K562 (cell line): ENCODE measurements at regions not wholly inside any gene's neighbourhood (a gene's known extent, or its start where the extent isn't known, plus 50 kb on each side); places are given as distances from the start of the nearest gene placed in this dataset.

ENCODE experiments used
- ATAC-seq: fragments of 200-7000 bp; cut with Tn5 transposase; 3 replicates; pipeline ENCODE4 v1.9.1; 2020; ENCODE audit warnings: moderate library complexity
- BruUV-seq: library from RNA; stranded (reverse); fragments of 400-500 nt; replicated peaks from 2 replicates; lab custom pipeline; 2021; lab: Mats Ljungman, UMichigan
- CTCF ChIA-PET: fragments of 300-600 bp; formaldehyde crosslinking; extraction: SDS; loops from one replicate; lab custom pipeline; 2021; ENCODE audit warnings: low intra/inter-chr PET ratio; lab: Yijun Ruan, JAX
- POLR2A ChIA-PET: fragments of 300-600, 350-650 bp; sonication (Branson Sonifier 250); formaldehyde crosslinking; extraction: SDS; loops from one replicate; lab custom pipeline; 2021; ENCODE audit warnings: antibody characterized with exemption, inconsistent platforms; lab: Yijun Ruan, JAX
- DNase-seq, 4 experiments: peaks; one replicate each; pipeline versions ENCODE4 v3.0.0 to v3.0.0-alpha.2; 2011 to 2018; ENCODE audit warnings: low spot score in 3 of 4, mixed read lengths in 3 of 4; ENCODE audit errors: extremely low read depth in 1 of 4
- FAIRE-seq: peaks from 2 replicates; lab custom pipeline; 2011; peaks lifted over from hg19 to GRCh38; lab: Jason Lieb, UNC
- H2AFZ ChIP-seq: 2 replicates; pipeline ENCODE4 v1.6.0; 2011; ENCODE audit warnings: low read depth, low read length, control low read depth, inconsistent platforms
- H3K27ac ChIP-seq: fragments of 200-600 bp; 3 replicates; pipeline ENCODE4 v1.8.0; 2011; ENCODE audit warnings: low read depth, mild to moderate bottlenecking, control low read depth, inconsistent platforms, low read length, moderate library complexity, mixed read lengths; ENCODE audit errors: extremely low read depth
- H3K27me3 ChIP-seq, 2 experiments: fragments of 300-600 bp in 1 of 2; 2 replicates in 1 of 2; 3 replicates in 1 of 2; pipeline versions ENCODE4 v1.6.0 to v1.8.0; 2011; ENCODE audit warnings: inconsistent platforms in 2 of 2, low read length in 2 of 2, mild to moderate bottlenecking in 1 of 2, mixed read lengths in 1 of 2, moderate library complexity in 1 of 2; ENCODE audit not compliant: control insufficient read depth in 2 of 2, insufficient read depth in 2 of 2
- H3K36me3 ChIP-seq: fragments of 300-600 bp; 3 replicates; pipeline ENCODE4 v1.8.0; 2011; ENCODE audit warnings: mild to moderate bottlenecking, low read length, inconsistent platforms; ENCODE audit not compliant: control insufficient read depth, insufficient read depth
- H3K4me1 ChIP-seq, 2 experiments: fragments of 200-600 bp in 1 of 2; replicated peaks in 1 of 2; 2 replicates in 1 of 2; 3 replicates in 1 of 2; pipeline versions ENCODE4 v1.5.1 to v1.8.0; 2011; ENCODE audit warnings: inconsistent platforms in 2 of 2, low read length in 2 of 2, mild to moderate bottlenecking in 1 of 2, mixed read lengths in 1 of 2, moderate library complexity in 1 of 2; ENCODE audit not compliant: control insufficient read depth in 2 of 2, insufficient read depth in 2 of 2
- H3K4me2 ChIP-seq: 2 replicates; pipeline ENCODE4 v1.6.1; 2011; ENCODE audit warnings: low read length, control low read depth, inconsistent platforms, mixed read lengths; ENCODE audit not compliant: insufficient read depth
- H3K4me3 ChIP-seq: fragments of 200-600 bp; sonication (generic), shearing (Covaris generic); 2 replicates; pipeline ENCODE4 v1.5.1; 2016; ENCODE audit warnings: control low read depth, inconsistent platforms
- H3K79me2 ChIP-seq: fragments of 200-600 bp; 3 replicates; pipeline ENCODE4 v1.8.0; 2011; ENCODE audit warnings: low read length, inconsistent platforms; ENCODE audit not compliant: control insufficient read depth, insufficient read depth
- H3K9ac ChIP-seq, 2 experiments: 2 replicates each; pipeline versions ENCODE4 v1.6.0 to v1.6.1; 2011; ENCODE audit warnings: low read depth in 2 of 2, low read length in 2 of 2, control low read depth in 1 of 2, inconsistent platforms in 1 of 2, mild to moderate bottlenecking in 1 of 2, mixed read lengths in 1 of 2; ENCODE audit not compliant: insufficient read depth in 1 of 2
- H3K9me1 ChIP-seq: one replicate; pipeline ENCODE4 v1.6.0; 2011; ENCODE audit warnings: inconsistent platforms, mild to moderate bottlenecking, low read length, moderate library complexity; ENCODE audit not compliant: control insufficient read depth, insufficient read depth
- H3K9me3 ChIP-seq: replicated peaks from 2 replicates; pipeline ENCODE4 v1.5.1; 2011; ENCODE audit warnings: low read depth, low read length, inconsistent platforms; ENCODE audit not compliant: control insufficient read depth, insufficient read depth
- H4K20me1 ChIP-seq: replicated peaks from 2 replicates; pipeline ENCODE4 v1.6.1; 2011; ENCODE audit warnings: low read length, inconsistent platforms, mixed read lengths; ENCODE audit not compliant: control insufficient read depth, insufficient read depth
- CBX1 ChIP-seq: sonication (generic); IDR thresholded peaks from 2 replicates; pipeline ENCODE4 v1.6.1; 2016; ENCODE audit warnings: antibody characterized with exemption, low read depth, mild to moderate bottlenecking
- CREBBP ChIP-seq: IDR thresholded peaks from one replicate; pipeline ENCODE4 v1.6.1; 2012; ENCODE audit warnings: low read depth, mild to moderate bottlenecking, control low read depth, inconsistent platforms, low read length
- EZH2 ChIP-seq: IDR thresholded peaks from 2 replicates; pipeline ENCODE4 v1.6.1; 2012; ENCODE audit warnings: low read depth, mild to moderate bottlenecking, inconsistent platforms, low read length, borderline replicate concordance
- MCM7 ChIP-seq, 2 experiments: fragments of 450-650 bp; IDR thresholded peaks; 2 replicates each; pipeline ENCODE4 v1.6.1; 2016 to 2018
- SPI1 ChIP-seq: IDR thresholded peaks from 2 replicates; pipeline ENCODE4 v1.6.1; 2011; ENCODE audit warnings: low read depth, low read length, control low read depth, borderline replicate concordance
- SUPT5H ChIP-seq: fragments of 450-650 bp; IDR thresholded peaks from 2 replicates; pipeline ENCODE4 v1.6.1; 2016
- ZBTB7A ChIP-seq: IDR thresholded peaks from 2 replicates; pipeline ENCODE4 v1.6.1; 2011; ENCODE audit warnings: low read depth, mild to moderate bottlenecking, low read length, moderate library complexity, borderline replicate concordance; ENCODE audit not compliant: control insufficient read depth
- ZC3H4 ChIP-seq: sonication (generic); formaldehyde crosslinking; IDR thresholded peaks from 2 replicates; pipeline ENCODE4 v1.9.0; 2021; ENCODE audit warnings: missing genetic modification reagents, borderline replicate concordance
- ZC3H8 ChIP-seq: fragments of 450-650 bp; IDR thresholded peaks from 2 replicates; pipeline ENCODE4 v1.6.1; 2017
- ZKSCAN3 ChIP-seq: fragments of 250-450 bp; sonication (Bioruptor Pico); IDR thresholded peaks from 2 replicates; pipeline ENCODE4 v1.4.0; 2020
- ZNF143 ChIP-seq: sonication (generic); formaldehyde crosslinking; IDR thresholded peaks from 2 replicates; pipeline ENCODE4 v1.9.0; 2022; ENCODE audit warnings: mild to moderate bottlenecking, missing genetic modification reagents
- ZNF589 ChIP-seq: fragments of 200-800 bp; sonication (Bioruptor generic); IDR thresholded peaks from 2 replicates; pipeline ENCODE4 v1.6.1; 2016; ENCODE audit warnings: low read depth, missing genetic modification characterization, missing compliant biosample characterization
- whole genome bisulfite sequencing: fragments of 100-300 bp; shearing (Covaris generic); methylation state at CpG from one replicate; pipeline ENCODE4 v1.1.6; 2016; ENCODE audit warnings: low coverage, mixed read lengths; ENCODE audit not compliant: insufficient coverage; ENCODE audit errors: missing lambda C conversion rate; 5-methylcytosine and 5-hydroxymethylcytosine counted together
- in situ Hi-C: fragments of 300-500 bp; cut with MboI; formaldehyde crosslinking; loops from 4 replicates; pipeline ENCODE4 v1.15.0; 2018; ENCODE audit warnings: inconsistent platforms, mixed read lengths
- intact Hi-C: fragments of 100-400 bp; cut with micrococcal nuclease; formaldehyde crosslinking; loops from 2 replicates; pipeline ENCODE4 v1.14.2; 2022
- TF ChIP-seq, protein P1 (sequence below): fragments of 450-650 bp; formaldehyde crosslinking; IDR thresholded peaks from 2 replicates; pipeline ENCODE4 v1.4.0; 2020; ENCODE audit warnings: mild to moderate bottlenecking
- TF ChIP-seq, protein P2 (sequence below): IDR thresholded peaks from 2 replicates; pipeline ENCODE4 v1.6.1; 2012; ENCODE audit warnings: low read depth, low read length, improper control_type of control experiment, borderline replicate concordance
- TF ChIP-seq, protein P3 (sequence below): fragments of 450-650 bp; IDR thresholded peaks from 2 replicates; pipeline ENCODE4 v1.7.1; 2018; ENCODE audit warnings: mild to moderate bottlenecking, low read depth; ENCODE audit not compliant: partially characterized antibody

DNA sequence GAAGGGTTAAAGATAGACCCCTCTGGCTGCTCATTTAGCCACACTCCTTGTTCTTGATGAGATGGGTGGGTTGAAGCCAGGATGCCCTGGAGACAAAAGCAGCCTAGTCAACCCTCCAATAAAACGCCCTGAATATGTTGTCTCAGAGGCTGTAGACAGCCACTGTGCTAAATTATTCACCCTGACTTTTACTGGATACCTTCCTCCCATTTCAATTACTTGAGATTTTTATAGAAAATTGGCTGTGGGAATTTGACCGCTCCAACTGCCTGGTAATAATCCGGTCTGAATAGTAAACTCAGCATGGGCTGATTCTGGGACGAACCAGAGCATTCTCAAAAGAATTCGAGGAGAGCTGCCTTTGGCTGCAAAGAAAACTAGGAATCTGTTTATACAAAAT lies 104.2 kb downstream of the SNX18 start:
- no peaks in the 10 kb centered on the region for H3K36me3 ChIP-seq
- CTCF ChIA-PET = no interaction called here
- H2AFZ ChIP-seq = no peak overlapping the region
- POLR2A ChIA-PET = interaction anchor here (0.6 kb wide), 1 partner anchor 343 kb away, joined by 3 read pairs; no protein-coding TSS in a partner anchor
- in situ Hi-C loops (no loop called here), intact Hi-C loops (loop anchor here (10.0 kb wide), 1 partner anchor 107 kb away; the partner anchor contains the start of gene SNX18)
- H3K27ac ChIP-seq = no peak overlapping the region
- H3K79me2 ChIP-seq = no peaks in the 10 kb centered on the region
- H4K20me1 ChIP-seq = no peaks in the 10 kb centered on the region
- no peak for FAIRE-seq
- TF ChIP-seq ZC3H8 (no peak), ZNF589 (CRISPR knock-in tag) (no peak), MCM7 (IDR thresholded peaks at IDR 0.05) (no peak), ZC3H4 (CRISPR knock-in tag) (no peak), CBX1 (no peak), ZBTB7A (no peak), SPI1 (no peak), ZKSCAN3 (CRISPR knock-in tag) (no peak), SUPT5H (no peak), CREBBP (no peak), EZH2 (no peak), ZNF143 (CRISPR knock-in tag) (no peak)
- TF ChIP-seq, protein P1, sequence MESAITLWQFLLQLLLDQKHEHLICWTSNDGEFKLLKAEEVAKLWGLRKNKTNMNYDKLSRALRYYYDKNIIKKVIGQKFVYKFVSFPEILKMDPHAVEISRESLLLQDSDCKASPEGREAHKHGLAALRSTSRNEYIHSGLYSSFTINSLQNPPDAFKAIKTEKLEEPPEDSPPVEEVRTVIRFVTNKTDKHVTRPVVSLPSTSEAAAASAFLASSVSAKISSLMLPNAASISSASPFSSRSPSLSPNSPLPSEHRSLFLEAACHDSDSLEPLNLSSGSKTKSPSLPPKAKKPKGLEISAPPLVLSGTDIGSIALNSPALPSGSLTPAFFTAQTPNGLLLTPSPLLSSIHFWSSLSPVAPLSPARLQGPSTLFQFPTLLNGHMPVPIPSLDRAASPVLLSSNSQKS (CRISPR knock-in tag) = no peak
- TF ChIP-seq, protein P2, sequence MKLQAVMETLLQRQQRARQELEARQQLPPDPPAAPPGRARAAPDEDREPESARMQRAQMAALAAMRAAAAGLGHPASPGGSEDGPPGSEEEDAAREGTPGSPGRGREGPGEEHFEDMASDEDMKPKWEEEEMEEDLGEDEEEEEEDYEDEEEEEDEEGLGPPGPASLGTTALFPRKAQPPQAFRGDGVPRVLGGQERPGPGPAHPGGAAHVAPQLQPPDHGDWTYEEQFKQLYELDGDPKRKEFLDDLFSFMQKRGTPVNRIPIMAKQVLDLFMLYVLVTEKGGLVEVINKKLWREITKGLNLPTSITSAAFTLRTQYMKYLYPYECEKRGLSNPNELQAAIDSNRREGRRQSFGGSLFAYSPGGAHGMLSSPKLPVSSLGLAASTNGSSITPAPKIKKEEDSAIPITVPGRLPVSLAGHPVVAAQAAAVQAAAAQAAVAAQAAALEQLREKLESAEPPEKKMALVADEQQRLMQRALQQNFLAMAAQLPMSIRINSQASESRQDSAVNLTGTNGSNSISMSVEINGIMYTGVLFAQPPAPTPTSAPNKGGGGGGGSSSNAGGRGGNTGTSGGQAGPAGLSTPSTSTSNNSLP = no peak
- TF ChIP-seq, protein P3, sequence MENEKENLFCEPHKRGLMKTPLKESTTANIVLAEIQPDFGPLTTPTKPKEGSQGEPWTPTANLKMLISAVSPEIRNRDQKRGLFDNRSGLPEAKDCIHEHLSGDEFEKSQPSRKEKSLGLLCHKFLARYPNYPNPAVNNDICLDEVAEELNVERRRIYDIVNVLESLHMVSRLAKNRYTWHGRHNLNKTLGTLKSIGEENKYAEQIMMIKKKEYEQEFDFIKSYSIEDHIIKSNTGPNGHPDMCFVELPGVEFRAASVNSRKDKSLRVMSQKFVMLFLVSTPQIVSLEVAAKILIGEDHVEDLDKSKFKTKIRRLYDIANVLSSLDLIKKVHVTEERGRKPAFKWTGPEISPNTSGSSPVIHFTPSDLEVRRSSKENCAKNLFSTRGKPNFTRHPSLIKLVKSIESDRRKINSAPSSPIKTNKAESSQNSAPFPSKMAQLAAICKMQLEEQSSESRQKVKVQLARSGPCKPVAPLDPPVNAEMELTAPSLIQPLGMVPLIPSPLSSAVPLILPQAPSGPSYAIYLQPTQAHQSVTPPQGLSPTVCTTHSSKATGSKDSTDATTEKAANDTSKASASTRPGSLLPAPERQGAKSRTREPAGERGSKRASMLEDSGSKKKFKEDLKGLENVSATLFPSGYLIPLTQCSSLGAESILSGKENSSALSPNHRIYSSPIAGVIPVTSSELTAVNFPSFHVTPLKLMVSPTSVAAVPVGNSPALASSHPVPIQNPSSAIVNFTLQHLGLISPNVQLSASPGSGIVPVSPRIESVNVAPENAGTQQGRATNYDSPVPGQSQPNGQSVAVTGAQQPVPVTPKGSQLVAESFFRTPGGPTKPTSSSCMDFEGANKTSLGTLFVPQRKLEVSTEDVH = no peak
- H3K27me3 ChIP-seq = peaks cover 4 to 13% of the 10 kb centered on the region in 2 experiments; a peak in 2 of 5 replicates
- H3K9me3 ChIP-seq = no peaks in the 10 kb centered on the region
- BruUV-seq = no TSS peak
- DNase-seq = no peak
- WGBS = 3% methylated on average over 5 of the region's 5 CpGs
- no peak for ATAC-seq
- H3K4me1 ChIP-seq = no peaks in the 10 kb centered on the region
- H3K9ac ChIP-seq = no peak overlapping the region
- H3K9me1 ChIP-seq = no peaks in the 10 kb centered on the region
- H3K4me3 ChIP-seq = no peak overlapping the region
- no peak overlapping the region for H3K4me2 ChIP-seq
